ENCODE measurements at regions not wholly inside any gene's neighbourhood (a gene's known extent, or its start where the extent isn't known, plus 50 kb on each side); places are given as distances from the start of the nearest gene placed in this dataset.

DNA sequence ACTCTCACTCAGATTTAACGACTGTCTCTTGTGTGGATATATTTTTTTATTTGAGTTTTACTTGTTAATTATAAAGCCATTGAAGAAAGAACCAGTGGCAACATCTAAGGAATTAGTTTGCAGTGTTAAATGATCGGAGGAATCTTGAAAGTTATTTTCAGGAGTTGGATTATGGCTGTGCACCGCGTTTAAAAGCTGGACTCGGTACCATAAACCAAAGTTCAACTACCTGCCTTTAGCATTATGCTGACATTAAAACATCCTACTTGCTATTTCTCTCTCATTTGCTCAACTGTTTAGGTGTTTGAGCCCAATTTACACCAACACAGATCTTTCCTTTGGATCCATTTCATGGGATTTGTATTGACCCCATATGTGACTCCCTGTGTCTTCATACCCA, 289.4 kb upstream of the SASH1 start:
- no peak for DNase-seq (ENCODE audit: low read depth)

DNA sequence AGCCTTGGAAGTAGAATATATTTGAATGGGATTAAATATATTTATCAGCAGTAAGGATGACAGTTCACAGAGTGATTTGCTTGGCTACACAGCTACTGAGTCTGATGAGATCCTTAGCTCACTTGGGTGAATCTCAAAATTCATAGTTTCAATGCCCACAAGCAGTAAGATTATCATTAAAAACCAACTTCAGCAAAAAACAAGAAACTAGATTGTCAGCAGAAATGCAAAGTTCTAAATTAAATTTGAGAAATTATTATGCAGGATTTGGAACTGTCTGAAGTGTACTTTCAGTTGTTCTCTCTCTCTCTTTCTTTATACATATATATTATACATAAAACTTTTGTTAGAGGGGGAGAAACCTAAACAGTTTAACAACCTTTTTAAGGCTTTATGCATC, 288.8 kb upstream of the SASH1 start:
- DNase-seq (ENCODE audit: low read depth), result no peak

DNA sequence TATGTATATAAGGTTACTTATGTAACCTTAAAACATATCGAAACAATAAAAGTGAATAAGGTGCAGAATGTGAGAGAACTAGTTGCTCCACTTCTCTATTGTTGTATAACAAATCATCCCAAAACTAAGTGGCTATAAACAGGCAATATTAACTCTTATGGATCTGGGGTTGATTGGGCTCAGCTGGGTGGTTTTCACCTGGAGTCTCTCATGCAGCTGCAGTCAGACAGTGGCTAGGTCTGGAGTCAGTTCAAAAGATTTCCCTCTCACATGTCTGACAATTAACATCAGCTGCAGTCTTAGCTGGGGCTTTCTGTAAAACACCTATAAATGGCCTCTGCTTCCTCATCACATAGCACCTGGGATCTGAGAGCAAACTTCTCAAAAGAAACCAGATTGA, 288.4 kb upstream of the SASH1 start:
- DNase-seq (ENCODE audit: low read depth), result no peak

DNA sequence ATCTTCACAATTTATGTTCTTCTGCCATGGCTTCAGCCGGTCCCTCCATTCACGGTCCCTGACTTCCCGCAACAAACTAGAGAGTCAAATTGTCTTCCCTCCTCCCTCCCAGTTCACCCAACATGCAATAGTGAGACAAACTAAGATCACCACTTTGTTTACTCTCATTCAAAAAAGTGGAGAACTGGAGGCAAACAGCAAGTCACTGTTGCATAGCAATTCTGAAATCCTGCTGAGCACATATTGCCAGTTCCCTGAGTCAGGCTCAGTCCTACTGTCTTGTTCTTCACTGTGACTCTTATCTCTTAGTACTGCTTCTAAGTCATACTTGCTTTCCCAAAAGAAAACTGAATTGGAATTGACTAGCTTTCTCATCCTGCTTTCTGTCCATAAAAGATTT, 287.2 kb upstream of the SASH1 start:
- DNase-seq (ENCODE audit: low read depth), result no peak

DNA sequence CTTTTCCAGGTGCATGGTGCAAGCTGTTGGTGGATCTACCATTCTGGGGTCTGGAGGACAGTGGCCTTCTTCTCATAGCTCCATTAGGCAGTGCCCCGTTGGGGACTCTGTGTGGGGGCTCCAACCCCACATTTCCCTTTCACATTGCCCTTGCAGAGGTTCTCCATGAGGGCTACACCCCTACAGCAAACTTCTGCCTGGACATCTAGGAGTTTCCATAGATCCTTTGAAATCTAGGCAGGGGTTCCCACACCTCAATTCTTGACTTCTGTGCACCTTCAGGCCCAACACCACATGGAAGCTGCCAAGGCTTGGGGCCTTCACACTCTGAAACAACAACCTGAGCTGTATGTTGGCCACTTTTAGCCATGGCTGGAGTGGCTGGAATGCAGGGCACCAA, 282.8 kb upstream of the SASH1 start:
- DNase-seq (ENCODE audit: low read depth), result no peak

DNA sequence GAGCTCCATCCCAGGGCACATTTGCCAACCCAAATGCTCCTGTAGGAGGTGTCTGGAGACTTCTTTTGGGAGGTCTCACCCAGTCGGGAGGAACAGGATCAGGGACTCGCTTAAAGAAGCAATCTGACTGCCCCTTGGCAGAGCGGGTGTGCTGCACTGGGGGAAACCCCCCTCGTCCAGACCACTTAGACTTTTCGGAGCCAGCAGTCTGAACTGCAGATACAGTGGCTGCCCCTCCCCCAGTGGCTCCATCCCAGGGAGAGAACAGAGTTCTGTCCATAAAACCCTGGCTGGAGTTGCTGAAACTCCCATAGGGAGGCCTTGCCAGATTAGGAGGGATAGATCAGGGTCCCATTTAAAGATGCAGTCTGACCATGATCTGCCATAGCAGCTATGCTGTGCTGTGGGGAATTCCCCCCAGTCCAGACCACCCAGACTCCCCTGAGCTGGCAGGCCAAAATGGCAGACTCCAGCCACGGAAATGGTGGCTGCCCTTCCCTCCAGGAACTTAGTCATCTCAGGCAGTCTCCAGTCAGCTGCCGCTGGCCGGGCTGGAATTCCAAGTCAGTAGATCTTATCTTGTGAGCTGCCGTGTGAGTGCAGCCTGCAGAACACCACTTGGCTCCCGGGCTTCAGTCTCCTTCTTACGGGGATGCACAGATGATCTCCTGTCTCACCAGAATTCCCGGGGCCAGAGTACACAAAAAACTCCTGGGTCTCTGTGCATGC, 278.1 kb upstream of the SASH1 start:
- no peak for DNase-seq (ENCODE audit: low read depth)

DNA sequence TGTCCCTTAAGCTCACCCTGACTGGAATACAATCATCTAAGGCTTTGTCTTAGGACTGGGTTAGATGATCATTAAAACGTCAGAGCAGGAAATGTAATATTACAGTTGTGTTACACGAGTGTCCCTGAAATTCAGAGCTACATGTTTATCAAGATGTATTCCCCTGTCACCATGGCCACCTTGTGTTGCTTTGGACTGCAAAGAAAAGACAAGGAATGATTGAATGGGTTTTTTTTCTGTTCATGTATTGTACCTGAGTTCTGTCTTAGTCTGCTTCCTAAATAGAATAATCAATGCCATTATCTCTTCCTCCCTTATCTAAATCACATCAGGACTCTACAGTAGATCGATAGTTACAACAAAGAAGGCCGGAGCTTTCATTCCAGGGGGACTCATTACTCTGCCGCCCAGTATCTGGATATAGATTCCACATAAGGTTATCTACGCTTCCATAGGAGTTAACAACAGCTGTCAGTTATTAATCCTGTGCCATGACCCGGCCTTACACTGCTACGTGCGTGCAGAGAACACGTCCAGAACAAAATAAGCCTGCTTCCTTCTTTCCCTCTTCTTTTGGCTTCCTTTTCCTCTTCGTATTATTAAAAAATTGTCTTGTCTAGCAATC, 274.1 kb upstream of the SASH1 start:
- no peak for DNase-seq (ENCODE audit: low read depth)

DNA sequence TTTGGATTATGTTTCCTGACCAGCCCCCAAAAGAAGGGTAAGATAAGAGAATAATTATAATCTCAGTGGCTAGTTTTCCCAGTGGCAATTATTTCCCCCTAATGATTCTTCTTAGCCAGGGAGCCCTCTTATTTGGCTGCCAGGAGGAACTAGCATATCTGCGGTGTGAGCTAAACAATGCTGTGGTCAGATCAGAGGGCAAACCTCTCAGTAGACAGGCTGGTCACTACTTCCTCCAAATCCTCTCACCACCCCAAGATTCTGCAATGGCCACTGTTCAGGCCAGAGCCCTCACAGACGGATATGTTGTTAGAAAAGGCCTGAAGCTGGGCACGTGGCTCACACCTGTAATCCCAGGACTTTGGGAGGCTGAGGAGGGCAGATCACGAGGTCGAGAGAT, 273.4 kb upstream of the SASH1 start:
- no peak for DNase-seq (ENCODE audit: low read depth)

DNA sequence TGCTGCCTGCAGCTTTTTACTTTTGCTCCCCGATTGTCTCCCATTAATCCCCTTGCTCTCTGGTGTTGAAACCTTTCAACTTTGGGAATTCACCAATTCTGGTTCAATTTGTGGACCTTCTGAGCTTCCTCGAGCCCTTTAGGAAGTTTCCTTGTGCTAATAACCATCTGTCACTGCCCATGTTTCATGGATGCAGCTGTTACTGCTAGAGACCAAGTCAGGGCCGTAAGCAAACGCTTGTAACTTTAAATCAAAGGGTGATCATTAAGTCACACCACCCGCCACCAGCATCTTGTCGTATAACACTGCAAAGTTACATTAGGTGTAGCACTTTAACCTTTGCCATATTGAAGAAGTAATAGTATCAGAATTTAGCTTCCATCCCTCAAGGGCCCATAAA, 268.3 kb upstream of the SASH1 start:
- no peak for DNase-seq (ENCODE audit: low read depth)

DNA sequence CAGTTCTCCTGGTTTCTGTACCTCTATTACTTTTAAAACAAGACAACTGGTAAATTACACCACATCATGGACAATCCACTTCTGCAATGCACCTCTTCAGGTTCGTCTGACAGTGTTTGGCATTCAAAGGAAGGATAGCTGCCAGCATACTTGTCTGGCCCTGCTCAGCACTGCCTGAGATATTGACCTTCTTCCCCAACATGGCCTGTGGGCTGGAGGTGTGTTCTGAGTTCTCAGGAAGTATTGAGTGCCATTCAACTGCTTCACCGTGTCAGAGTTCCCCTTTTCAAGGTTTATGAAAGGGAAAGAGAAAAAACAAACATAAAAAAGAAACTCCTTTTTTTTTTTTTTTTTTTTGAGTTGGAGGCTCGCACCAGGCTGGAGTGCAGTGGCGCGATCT, 267.9 kb upstream of the SASH1 start:
- no peak for DNase-seq (ENCODE audit: low read depth)

DNA sequence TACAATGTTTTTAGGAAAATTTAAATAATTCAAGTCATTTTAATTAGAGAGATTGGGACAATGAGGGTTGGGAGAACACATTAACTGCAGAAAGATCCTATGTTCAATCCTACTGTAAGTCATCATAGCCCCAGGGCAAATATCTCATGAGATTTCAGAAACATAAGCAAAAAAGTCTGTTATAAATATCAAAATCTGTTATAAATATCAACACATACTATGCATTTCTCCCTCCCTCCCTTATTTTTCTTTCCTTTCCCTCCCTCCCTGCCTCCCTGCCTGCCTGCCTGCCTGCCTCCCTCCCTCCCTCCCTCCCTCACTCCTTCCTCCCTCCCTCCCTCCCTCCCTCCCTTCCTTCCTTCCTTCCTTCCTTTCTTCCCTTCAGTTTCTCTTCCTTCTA, 267.3 kb upstream of the SASH1 start:
- DNase-seq (ENCODE audit: low read depth), result no peak

DNA sequence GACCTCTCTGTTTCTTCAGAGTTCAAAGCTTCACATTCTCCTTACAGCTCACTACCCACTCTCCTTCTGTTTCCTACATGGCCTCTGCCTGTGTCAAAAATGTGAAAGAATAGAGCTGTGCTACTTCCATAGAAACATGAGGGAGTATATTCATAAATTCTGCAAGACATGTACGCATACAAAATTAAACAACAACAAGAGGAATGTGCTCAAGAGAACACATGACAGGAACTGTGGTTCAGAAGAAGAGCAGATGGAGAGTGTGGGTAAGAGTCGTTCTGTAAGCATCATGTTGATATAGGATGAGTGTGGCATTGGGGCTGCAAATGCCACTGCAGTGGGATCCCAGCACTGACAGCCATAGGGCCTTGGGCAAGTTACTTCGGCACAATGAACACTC, 266.6 kb upstream of the SASH1 start:
- DNase-seq (ENCODE audit: low read depth), result no peak

DNA sequence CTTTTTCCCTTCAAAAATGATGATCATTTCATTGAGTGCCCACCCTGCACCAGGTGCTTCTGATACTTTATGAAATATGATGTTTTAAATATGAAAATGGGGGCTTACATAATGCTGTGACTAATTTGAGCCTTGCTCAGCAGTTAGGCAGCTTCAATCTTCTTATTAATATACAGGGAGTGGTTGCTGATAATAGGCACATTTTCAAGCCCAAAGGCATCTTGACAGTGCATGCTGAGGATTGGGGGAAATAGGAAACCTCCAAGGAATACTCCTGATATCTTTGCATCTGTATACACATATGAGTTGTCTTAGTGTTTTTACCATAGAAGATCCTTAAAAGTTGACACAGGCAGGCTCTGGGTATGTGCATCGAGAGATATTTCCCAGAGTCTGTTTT, 262.3 kb upstream of the SASH1 start:
- no peak for DNase-seq (ENCODE audit: low read depth)

DNA sequence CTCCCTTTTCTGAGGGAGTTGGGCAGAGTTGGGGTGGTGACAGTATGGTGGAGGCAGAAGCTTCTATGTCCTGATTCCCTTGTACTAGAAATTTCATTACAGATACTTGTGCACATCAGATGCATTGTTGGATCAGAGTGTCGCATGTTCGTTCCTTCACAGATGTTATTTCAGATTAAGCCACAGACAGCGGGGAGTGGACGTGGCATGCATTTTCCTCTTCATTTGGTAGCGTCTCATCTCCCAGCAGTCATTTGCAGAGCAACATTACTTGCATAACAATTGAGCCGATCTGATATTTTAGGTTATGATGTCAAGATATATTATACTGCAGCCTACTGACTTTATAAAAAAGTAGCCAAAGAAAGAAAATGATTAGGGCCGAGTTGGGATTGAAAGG, 261.6 kb upstream of the SASH1 start:
- no peak for DNase-seq (ENCODE audit: low read depth)

DNA sequence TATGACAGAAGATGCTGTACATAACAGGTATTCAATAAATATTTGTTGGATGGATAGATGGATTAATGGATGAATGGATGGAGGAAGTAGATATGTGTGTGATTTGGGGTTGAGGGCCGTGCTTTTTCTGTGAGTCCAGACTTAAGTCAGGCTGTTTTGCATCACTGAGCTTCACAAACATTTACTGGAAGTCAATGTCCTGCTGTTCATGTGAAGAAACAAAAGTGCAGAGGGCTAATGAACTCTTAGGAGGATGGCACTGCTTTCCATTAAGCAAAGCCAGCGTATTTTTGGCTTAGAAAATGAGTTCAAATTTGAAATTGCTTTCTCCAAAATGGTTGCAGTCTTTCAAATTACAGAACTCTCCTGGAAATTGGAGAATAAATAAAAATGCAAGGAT, 260.6 kb upstream of the SASH1 start:
- no peak for DNase-seq (ENCODE audit: low read depth)

DNA sequence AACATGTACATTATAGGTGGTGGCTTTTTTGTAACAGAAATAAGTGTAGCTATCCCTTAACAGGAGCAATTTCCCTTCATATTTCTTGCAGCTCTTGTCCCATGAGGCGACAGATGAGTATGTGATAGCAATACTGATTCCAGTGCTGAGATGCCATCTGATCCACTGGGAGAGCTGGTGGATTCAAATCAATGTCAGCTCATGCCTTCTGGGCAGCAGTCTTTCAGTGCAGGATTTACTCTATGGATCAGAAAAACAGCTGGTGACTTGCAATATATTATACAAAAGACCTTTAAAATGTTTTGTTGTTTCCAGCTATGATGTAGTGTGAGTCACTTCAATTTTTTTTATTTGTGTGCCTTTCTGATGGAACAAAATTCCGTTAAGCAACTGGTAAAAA, 259.9 kb upstream of the SASH1 start:
- DNase-seq (ENCODE audit: low read depth), result no peak

DNA sequence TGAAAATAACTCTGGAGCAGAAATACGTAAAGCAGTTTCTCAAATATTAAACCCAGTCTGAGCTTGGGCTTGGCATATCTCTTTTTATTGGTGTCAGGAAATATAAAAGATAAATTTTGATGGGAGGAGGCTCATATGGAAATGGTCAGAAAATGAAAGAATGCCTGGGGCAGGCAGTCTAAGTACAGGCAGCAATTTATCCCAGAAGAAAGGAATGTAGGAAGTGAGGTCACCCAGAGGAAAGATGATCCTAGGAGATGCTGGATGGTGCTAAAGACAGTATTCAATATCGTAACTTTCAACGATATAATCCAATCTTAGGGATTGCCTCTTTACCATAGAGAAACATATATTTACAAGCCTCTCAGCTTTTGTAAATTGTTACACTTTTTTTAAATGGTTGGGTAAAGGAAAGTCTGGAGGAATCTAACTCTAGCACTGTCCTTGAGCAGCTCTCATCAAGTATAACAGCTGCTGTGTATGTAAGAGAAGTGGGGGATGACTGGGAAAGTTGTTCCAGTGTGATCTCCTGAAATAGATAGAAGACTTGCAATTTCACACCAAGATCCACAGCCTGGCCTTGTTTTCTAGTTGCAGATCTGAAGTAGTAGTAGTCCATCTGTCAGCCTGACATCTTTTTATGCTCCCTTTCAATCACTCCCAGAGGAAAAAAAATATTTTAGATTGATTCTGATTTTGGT, 256.9 kb upstream of the SASH1 start:
- DNase-seq (ENCODE audit: low read depth), result no peak

DNA sequence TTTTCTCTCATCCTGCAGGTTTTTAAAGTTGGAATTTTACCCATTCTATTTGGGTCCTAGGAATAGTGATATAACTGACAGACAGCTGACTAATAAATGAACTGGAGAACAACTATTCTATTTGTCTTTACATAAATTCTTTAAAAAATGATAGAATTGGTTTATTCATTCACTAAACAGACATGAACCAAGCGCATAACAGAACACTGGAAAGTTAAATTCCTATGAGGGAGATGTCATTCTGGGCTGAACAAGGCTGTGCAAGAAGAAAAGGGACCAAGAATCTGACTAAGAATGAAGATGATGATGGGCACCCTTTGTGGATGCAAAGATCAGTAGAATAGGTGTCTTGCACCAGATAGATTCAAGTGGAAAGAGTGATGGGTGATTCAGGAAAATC, 256.3 kb upstream of the SASH1 start:
- DNase-seq (ENCODE audit: low read depth), result no peak

DNA sequence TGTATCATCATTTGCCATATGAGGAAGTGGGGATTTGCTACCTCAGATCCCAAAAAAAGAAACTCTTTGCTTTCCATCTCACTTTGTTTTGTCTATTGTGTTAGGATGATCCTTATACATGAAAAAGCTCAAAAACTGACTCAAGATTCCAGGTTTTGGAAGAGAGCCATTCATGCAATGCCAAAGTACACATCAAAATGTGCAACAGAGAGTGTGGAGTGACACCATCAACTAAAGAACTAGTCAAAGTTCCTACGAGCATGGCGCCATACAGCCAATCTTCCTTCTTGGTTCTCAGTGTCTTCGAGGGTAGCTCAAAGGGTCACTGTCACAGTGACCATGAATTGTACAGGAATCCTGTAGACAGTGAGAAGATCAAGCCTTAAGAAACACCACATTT, 255.8 kb upstream of the SASH1 start:
- no peak for DNase-seq (ENCODE audit: low read depth)

DNA sequence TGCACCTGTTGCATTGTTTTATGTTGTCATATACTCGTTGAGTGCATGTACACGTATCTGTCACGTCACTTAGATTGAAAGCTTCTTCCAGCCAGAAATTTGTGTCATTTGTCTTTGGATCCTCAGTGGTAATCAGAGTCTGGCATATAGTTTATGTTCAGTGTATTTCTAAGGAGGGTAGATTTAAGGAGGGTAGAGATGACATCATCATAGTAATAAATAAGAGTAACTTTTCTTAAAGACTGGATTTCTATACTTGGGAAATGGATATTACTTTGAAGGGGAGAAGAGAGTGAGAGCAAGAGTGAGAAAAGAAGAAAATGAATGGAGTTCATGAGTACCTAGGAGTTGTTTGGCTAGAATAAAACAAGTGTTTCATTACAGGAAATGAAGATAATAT, 255.0 kb upstream of the SASH1 start:
- DNase-seq (ENCODE audit: low read depth), result no peak

DNA sequence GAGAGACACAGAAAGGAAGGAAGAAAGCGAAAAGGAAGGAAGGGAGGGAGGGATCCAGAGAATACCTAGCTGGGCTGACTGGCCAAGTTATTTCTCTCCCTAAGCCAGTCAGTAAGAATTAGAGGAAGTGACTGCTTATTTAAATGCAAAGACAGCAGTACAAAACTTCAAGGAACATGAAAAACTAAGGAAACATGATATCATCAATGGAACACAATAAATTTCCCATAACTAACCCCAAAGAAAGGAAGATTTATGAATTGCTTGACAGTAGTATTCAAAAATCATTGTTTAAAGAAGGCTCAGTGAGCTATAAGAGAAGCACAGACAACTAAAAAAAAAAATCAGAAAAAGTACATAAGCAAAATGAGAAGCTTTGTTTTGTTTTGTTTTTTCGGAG, 252.3 kb upstream of the SASH1 start:
- DNase-seq (ENCODE audit: low read depth), result no peak

DNA sequence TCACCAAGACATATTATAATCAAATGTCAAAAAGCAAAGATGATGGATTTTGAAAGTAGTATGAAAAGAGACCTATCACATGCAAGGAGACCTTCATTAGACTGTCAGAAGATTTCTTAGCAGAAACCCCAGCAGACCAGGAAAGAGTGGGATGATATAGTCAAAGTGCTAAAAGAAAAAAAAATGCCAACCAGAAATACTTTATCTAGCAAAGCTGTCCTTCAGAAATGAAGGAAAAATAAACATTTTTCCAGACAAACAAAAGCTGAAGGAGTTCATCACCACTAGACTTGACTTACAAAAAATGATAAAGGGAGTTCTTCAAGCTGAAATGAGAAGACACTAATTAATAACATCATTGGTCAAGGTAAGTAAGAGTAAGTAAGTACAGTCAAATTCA, 251.2 kb upstream of the SASH1 start:
- no peak for DNase-seq (ENCODE audit: low read depth)

DNA sequence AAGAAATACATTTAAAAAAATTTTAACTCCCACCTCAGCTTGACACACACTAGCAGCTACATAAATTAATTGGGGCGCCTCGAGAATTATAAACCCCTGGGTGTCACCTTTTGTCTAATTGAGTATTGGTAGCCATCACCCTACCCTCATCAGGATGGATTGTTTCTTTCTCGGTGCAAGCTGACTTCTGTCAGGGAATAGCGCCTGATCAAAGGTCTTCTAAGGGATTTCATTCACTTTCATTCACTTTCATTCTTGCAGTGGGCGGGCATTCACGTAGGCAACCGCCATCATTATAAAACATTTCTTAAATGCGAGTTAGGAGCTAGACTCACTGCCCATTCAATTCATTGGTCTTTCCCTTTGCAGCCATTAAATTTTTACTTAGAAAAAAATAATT, 239.2 kb upstream of the SASH1 start:
- no peak for DNase-seq (ENCODE audit: low read depth)

DNA sequence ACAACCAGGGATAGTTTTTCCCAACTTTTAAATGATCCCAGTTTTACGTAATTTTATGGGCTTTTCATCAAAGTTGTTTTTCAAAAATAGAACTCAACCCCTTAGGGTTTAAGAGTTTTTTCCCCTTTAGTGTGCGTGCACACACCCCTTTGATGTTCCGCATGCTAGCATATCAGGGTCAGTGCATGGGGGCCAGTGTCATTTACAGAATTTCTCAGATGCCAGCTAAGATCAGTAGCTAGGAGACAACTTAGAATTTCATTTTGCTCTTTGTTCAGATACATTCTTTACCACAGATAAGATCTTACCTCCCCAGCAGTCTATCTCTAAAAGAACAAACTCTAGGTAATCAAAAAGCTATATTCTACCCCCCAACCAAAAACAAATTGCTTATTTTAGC, 238.5 kb upstream of the SASH1 start:
- no peak for DNase-seq (ENCODE audit: low read depth)

Measured in GM04504 (cell line).